IMR-90 (cell line): ENCODE measurements at regions not wholly inside any gene's neighbourhood (a gene's known extent, or its start where the extent isn't known, plus 50 kb on each side); places are given as distances from the start of the nearest gene placed in this dataset.

ENCODE experiments used
- CEBPB ChIP-seq: IDR thresholded peaks from 2 replicates; pipeline ENCODE4 v1.6.1; 2012; ENCODE audit warnings: low read depth, low read length, improper control_type of control experiment
- CHD1 ChIP-seq: IDR thresholded peaks from 2 replicates; pipeline ENCODE4 v1.6.1; 2012; ENCODE audit warnings: low read depth, low read length, improper control_type of control experiment
- CTCF ChIP-seq: conservative IDR thresholded peaks from 2 replicates; pipeline ENCODE4 v1.5.1; 2012; ENCODE audit warnings: mild to moderate bottlenecking, low read depth, low read length, improper control_type of control experiment
- FOS ChIP-seq: fragments of 150-350 bp; IDR thresholded peaks from 2 replicates; pipeline ENCODE4 v1.6.1; 2016; ENCODE audit warnings: low read depth, low read length
- MAFK ChIP-seq: IDR thresholded peaks from 2 replicates; pipeline ENCODE4 v1.6.1; 2012; ENCODE audit warnings: low read depth, low read length, improper control_type of control experiment
- MAZ ChIP-seq: IDR thresholded peaks from 2 replicates; pipeline ENCODE4 v1.6.1; 2012; ENCODE audit warnings: low read depth, mild to moderate bottlenecking, low read length, improper control_type of control experiment, moderate library complexity, borderline replicate concordance
- MXI1 ChIP-seq: IDR thresholded peaks from 2 replicates; pipeline ENCODE4 v1.6.1; 2012; ENCODE audit warnings: low read depth, mild to moderate bottlenecking, low read length, moderate library complexity, borderline replicate concordance
- NFE2L2 ChIP-seq: fragments of 150-350 bp; IDR thresholded peaks from 2 replicates; pipeline ENCODE4 v1.6.1; 2016; ENCODE audit warnings: low read depth, mild to moderate bottlenecking, low read length
- POLR2A ChIP-seq: IDR thresholded peaks from 2 replicates; pipeline ENCODE4 v1.6.1; 2012; ENCODE audit warnings: mild to moderate bottlenecking, low read depth, low read length
- RAD21 ChIP-seq: IDR thresholded peaks from 2 replicates; pipeline ENCODE4 v1.6.1; 2012; ENCODE audit warnings: low read length, improper control_type of control experiment
- RFX5 ChIP-seq: IDR thresholded peaks from 2 replicates; pipeline ENCODE4 v1.8.0; 2012; ENCODE audit warnings: low read depth, mild to moderate bottlenecking, low read length, moderate library complexity
- SMC3 ChIP-seq: fragments of 150-350 bp; IDR thresholded peaks from 2 replicates; pipeline ENCODE4 v1.6.1; 2016; ENCODE audit warnings: low read depth, mild to moderate bottlenecking, antibody characterized with exemption, low read length, moderate library complexity
- USF2 ChIP-seq: fragments of 150-350 bp; IDR thresholded peaks from 2 replicates; pipeline ENCODE4 v1.6.1; 2017; ENCODE audit warnings: mild to moderate bottlenecking, antibody characterized with exemption, low read length, low read depth

GRCh38 chr6:112431803-112432202 is 84.7 kb downstream of the RFPL4B start:
- TF ChIP-seq CTCF = no peak
- TF ChIP-seq MXI1 = no peak
- TF ChIP-seq CEBPB = no peak
- TF ChIP-seq POLR2A = no peak
- TF ChIP-seq FOS = no peak
- TF ChIP-seq MAZ = no peak
- TF ChIP-seq MAFK = no peak
- no peak for TF ChIP-seq NFE2L2
- TF ChIP-seq RAD21 = no peak
- TF ChIP-seq SMC3 = no peak
- no peak for TF ChIP-seq USF2
- no peak for TF ChIP-seq CHD1
- no peak for TF ChIP-seq RFX5
